Left hindlimb (tissue), 1 donor: ENCODE measurements at regions not wholly inside any gene's neighbourhood (a gene's known extent, or its start where the extent isn't known, plus 50 kb on each side); places are given as distances from the start of the nearest gene placed in this dataset.

ENCODE experiments used
- DNase-seq: peaks from one replicate; pipeline ENCODE4 v3.0.0-alpha.2; 2018

DNA sequence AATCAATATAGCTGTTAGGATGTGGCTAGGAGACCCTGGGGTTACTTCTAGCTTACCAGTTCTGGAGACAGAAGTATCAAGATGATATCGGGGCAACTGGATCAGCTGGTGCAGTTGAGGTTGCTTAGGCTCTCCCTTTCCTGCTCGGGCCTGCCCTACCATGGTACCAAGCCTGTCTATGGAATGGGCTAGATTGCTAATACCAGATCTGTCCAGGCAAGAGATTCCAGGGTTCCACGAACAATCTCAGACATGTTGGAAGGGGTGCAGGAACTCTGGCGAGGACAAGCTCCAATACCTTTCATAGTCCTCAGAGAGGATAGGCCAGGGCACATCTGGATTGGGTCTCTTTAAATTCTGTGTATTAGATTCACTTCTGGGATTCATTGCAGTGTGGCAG, 53.8 kb downstream of the ADM start:
- DNase-seq, result no peak

DNA sequence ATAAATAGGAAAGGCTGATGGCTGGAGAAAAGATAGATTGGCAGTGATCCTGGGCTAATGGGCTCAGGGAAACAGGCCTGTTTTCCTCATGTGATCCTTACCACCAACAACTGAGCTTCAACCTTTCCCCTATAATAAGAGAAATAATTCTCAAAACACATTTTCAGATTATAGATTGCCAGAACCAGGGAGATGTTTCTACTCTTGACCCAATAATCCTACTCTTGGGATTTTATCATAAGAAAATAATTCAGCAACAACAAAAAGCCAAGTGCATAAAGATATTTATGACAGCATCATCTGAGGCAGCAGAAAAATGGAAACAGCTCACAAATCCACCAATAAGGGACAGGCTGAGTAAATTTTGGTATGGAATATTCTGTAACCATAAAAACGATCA, 54.3 kb downstream of the ADM start:
- no peak for DNase-seq

DNA sequence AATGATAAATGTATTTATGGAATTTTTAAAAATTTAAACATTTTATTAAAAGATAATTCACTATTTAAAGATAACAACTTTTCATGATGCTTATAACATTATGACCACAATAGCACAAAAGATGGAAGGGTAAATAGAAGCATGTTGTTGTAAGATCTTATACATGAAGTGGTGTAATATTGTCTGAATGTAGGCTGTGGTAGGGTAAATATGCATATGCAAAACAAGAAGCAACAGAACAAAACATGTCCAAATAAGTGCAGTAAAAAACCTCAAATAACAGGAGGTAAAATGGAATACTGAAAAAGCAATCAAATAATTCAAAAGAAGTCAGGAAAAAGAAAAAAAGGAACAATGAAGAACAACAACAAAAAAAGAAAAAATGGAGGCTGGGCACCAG, 56.0 kb downstream of the ADM start:
- no peak for DNase-seq

DNA sequence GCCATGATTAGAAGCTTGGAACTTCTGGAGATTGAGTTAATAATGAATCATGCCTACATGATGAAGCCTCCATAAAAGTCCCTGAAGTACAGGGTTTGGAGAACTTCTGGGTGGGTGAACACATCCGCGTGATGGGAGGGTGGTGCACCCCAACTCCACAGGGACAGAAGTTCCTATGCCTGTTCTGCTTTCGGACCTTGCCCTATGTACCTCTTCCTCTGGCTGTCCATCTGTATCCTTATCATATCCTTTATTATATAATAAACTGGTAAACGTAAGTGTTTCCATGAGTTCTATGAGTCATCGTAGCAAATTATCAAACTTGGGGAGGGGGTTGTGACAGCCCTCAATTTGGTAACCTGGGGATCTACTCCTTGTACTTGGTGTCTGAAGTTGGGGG, 60.2 kb downstream of the ADM start:
- DNase-seq, result no peak

DNA sequence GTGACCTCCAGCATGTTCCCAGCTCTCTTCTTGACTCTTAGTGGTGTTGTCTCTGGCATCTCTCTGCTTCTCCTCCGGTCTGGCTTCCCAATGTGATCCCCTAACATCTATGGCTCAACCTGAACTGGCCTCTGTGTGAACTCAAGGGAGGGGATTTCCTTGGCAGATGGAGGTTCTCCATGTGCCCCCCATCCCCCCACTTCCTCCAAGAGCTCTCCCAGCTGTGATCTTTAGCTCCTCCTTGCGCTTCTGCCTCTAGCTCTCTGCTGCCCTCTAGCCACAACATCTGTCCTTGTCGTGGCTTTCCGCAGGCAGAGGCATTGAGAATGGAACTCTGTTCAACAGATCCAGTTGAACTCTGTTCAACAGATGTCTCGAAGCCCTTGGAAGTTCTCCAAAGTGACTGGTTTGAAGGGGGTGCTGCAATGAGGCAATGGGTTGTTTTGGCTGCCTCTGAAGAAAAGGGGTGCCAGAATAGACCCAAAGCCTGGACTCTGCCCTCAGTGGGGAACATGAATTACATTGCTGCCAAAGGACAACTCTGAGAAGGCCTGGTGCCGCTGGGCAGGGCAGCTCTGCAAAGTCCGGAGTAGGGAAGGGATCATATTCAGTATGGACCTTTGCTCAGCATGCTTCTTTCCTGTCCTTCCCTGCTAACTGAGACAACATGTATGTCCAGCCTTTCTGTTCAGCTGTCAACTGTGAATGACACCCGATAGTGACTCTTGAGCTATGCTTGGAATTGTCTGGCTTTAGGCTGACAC, 61.9 kb downstream of the ADM start:
- DNase-seq, result peak; percentile 78

DNA sequence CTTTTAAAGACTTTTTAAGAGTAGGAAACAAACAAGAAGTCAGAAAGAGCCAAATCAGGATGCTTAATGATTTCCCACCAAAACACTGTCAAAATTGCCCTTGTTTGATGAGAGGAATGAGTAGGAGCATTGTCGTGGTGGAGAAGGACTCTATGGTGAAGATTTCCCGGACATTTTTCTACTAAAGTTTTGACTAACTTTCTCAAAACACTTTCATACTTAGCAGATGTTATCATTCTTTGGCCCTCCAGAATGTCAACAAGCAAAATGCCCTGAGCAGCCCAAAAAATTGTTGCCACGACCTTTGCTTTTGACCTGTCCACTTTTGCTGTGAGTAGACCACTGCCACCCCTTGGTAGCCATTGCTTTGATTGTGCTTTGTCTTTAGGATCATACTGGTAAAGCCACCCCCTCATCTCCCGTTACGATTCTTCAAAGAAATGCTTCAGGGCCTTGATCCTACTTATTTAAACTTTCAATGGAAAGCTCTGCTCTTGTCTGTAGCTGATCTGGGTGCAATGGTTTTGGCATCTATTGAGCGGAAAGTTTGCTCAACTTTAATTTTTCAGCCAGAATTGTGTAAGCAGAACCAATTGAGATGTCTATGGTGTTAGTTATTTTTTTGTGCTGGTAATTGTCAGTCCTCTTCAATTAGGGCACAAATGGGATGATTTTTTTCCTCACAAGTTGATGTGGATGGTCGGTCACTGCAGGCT, 67.2 kb downstream of the ADM start:
- DNase-seq, result no peak

DNA sequence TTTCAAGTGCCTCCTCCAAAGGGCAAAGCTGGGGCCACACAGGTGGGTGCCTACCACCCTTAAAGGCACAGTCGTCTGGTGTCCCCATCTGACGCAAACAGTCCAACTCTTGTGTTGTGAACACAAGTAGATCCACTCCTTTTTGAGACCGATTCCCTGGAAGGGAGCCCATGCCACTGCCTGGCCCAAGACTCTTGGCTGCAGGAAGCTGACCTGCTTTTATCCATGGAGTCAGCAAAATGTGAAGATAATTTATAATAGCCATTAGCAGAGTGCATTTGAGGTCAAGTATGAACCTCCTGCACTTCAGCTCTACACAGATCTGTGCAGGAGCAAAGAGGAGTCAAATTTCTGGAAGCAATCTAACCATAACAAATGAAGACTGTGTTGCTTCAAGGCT, 68.5 kb downstream of the ADM start:
- DNase-seq, result no peak

DNA sequence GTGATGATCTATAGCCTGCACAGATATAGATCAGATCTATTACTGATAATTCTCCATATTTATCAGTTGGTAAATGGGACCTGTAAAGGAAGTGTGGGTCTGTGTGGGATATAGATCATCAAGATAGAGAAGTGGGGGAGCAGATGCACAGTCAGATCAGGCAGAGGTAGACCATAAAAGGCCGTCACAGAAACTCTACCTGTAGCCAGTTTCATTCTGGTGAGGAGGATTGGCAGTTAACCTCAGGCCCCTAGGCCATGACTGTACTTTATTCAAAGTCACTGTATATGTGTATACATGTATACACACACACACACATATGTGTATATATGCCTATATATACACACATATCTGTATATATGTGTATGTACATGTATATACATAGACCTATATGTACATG, 69.1 kb downstream of the ADM start:
- DNase-seq, result no peak

DNA sequence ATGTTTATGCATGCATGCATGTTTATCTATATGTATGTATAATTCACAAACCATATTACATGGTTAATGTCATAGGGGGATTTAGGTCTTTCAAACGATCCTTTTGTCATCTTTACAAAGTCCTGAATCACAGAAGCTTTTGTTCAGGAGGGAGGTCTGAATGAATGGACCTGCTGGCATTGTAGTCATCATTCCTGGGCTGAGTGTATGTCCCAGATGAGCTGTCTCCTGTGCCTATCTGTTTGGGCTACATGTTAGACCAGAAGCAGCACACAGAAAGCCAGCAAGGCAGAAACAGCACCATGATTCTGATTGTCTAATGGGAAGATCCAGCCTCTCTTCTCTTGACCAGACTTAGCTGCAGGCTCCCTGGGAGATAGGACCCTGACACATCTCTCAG, 69.5 kb downstream of the ADM start:
- no peak for DNase-seq

DNA sequence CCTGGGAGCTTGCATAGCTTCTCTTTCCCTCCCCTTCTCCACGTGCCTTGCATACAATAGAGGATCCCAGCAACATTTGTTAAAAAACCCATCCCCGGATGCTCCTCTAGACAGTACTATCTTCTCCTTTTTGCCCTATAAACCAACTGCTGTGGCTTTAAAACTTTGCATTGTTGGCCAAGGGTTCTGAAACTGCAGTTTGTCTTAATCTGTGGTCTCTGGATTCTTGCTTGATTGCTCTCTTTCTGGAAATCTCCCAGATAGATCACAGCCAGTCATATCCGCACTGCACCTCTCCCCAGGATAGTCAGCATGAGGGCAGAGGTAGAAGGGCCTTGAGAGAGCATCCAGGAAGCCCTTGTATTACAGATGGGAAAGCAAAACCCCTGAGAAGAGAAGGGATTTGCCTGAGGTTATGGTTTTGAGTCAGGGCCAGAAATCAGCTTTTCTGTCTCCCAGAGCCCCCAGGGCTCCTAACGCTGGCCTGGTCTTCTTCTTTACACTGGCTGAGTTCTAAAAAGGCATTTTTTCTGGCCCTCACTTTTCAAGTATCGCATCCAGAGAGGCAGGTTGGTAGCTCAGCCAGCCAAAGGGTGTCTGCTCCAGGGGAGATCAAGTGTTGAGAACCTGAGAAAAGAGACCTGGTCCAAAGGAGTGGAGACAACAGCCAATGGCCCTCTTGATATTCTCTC, 70.6 kb downstream of the ADM start:
- peak; percentile 67 for DNase-seq

DNA sequence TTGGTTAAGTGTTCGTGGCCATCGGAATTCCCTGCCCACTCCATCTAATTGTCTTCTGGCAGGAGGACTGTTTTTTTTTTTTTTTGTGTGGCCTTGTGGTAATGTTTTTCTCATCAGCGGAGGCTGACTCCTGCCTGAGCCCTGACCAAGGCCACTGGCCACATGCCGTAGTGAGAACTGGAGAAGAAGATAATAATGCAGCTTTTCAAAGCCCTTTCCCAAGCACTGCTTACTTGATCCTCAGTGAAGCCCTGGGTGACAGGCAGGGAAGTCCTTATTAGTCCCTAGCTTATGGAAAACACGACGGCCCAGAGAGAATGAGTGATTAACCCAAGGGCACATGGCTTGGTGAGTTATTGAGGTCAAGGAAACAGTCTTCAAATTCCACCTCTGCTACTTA, 71.2 kb downstream of the ADM start:
- no peak for DNase-seq

DNA sequence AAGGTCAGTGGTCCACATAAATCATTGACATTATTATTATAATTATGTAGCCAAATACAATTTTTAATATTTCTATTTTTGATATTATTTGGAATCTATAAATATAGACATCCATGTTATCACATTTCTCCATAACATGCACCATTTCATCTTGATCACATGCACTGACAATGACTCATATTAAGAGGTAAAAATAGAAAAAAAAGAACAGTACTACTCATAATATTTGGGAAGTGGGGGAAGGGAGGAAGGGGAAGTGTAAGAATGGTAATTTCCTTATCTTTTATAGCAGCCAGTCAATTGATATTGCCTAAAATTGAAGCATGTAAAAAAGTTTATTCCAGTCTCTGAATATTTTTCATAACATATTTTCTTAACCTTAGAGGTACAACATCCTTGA, 72.3 kb downstream of the ADM start:
- DNase-seq, result no peak

DNA sequence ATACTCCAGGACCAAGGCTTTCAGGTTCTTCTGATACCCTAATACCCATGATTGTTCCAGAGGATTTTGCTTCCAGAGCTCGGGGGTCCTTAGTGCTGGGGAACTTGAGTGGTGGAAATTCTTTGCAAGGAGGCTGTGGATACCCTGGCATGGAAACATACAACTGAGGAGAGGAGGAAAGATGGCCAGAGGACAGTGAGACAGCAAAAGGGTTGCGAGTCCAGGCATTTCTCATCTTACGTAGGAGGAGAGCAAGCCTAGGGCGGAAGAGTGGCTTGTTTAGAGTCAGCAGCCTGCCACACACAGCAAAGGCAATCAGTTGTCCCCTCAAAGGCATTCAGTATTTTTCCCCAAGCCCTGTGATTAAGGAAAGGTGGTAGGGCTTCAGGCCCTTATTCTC, 73.5 kb downstream of the ADM start:
- no peak for DNase-seq

DNA sequence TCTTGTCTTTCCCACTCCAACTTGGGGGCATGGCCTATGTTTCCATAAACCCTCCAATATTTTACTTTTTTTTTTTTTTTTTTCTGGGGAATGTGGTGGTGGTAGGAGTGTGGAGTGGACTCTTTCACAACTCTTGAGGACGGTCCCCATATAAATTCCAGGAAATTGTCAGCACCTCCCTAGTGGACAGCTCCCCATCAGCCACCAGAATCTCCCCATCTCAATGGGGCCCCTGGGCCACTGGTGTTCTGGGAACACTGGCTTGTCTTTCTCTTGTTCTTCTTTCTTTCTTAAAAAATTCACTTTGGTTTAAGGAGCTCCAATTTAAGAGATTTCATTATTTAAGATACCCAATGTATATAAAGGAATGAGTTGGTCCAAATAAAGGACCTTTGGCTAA, 74.1 kb downstream of the ADM start:
- no peak for DNase-seq

DNA sequence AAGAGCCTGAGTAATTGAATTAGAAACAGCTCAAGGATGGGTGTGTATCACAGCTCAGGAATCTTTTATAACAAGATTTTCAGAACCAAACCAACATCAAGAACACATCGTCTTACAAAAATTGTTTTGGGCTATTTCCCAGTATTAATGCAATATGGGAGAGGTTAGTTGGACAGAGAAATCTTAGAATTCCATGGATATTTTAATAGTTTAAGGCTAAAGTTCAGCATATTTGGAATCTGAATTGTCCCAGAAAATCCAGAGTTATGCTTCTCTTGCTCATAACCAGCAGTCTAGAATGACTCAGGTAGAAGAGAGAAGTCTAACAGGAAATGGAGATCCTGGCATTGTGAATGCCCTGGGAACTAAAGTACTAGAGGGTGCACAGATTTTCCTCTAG, 74.6 kb downstream of the ADM start:
- DNase-seq, result no peak

DNA sequence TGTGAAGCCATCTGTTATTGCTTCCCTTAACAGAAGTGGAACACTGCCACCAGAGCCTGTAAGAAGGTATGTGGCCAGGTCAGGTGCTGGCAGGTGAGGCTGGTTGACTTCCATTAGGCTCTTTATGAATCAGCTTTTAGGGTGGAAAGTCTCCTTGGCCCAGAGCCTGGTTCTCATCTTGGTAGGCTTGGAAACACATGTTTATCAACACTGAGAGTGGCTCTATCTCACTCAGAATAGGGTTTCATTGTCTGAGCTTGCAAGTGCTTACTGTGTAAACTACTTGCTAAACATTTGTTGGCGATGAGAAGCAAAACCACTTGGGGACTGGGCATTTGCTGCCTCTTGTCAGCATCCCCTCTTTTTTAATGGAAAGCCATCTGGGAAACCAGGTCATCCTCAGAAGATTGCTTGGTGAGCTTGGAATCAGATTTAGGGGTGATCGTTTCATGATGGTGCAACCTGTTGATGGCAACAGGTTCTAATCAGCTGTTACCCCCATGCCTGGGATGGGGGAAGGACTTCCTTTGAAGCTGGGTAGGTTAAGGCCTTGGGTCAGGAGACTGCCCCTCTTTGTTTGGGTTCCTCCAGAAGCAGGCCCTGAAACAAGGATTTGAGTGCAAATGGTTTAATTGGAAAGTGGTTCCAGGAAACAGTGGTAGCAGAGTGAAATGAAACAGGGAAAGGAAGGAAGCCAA, 75.0 kb upstream of the AMPD3 start:
- DNase-seq, result no peak

DNA sequence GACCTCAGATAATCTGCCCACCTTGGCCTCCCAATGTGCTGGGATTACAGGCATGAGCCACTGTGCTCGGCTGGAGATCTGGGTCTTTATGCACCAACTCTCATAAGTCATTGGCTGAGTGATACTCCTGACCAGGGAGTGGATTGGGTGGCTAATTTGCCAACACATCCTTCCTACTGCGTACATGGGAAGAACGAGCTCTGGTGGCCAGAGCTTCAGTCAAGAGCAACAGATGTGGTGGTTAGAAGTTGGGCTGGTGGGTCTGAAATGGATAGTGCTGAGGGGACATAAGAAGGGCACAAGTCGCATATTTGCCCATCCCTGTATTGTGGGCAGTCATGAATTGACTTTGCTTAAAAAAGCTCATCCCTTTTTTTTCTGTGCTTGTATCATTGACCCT, 74.1 kb upstream of the AMPD3 start:
- no peak for DNase-seq

DNA sequence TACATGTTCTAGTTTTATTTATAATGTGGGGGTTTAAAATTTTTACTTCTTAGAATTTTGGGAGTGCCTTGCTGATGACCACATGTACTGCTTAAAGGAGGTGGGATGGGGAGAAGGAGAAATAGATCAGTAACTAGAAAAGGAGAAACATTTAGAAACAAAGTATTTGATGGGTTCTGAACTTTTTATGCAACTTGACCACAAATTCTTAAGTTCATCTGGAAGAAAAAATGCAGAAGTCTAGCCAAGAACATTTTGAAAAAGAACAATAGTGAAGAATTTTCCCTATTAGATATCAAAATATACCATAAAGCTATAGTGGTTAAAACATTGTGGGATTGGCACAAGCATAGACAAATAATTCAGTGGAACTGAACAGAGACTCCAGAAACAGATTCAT, 73.3 kb upstream of the AMPD3 start:
- DNase-seq, result no peak

DNA sequence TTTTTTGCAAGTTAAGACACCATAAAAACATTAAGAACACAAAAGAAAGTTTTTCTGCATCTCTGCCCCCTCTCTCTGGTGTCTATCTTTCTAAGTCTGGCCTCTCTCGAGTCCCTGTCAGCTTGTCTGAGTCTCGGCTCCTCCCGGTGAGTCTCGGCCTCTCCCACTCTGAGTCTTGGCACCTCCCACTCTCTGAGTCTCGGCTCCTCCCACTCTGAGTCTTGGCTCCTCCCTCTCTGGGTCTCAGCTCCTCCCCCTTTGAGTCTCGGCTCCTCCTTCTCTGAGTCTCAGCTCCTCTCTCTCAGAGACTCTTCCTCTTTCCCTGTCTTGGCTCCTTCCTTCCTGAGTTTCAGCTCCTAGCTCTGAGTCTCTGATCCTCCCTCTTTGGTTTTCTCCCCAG, 72.5 kb upstream of the AMPD3 start:
- DNase-seq, result no peak

DNA sequence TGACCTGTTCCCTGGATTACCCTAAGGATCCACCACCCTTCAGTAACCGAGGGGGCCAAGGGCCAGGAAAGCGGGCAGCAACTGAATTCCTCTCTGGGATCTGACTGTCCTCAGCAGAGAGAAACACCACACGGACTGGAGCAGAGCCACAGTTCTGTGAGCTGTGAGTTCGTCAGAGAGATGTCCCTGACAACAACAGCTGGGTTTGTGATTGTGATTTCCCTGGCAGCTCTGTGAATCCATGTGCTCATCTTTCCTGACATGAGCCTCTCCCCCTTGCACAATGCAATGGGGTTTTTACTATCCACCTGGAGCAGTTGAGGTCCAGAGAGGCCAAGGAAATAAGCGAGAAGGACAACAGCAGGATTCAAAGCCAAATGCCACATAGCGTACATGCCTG, 69.4 kb upstream of the AMPD3 start:
- no peak for DNase-seq

DNA sequence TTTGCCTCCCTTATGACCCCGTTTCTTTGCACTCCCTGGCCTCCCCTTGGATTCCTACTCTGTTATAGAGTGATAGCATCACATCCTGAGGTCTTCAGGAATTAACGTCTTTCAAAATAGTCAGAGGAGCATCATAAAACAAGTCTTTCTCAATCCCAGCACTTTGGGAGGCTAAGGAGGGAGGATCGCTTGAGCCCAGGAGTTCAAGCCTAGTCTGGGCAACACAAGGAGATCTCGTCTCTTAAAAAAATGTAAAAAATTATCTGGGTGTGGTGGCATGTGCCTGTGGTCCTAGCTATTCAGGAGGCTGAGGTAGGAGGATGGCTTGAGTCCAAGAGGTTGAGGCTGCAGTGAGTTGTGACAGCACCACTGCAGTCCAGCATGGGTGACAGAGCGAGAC, 68.7 kb upstream of the AMPD3 start:
- DNase-seq, result no peak

DNA sequence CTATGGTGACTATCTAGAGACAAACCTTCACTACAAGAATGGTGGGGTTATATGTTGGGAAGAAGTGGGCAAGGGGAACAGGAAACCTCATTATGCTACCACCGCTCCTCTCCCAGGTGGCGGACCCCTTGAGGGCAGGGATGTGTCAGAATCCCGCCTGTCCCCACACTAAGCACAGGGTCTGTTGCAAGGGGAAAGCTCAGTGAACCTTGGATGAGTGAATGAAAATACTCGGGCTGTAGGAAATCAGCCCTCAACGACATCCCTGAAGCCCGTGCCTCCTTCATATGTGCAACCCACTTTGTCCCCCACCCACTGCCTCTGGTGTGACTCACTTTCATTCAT, 68.2 kb upstream of the AMPD3 start:
- no peak for DNase-seq

DNA sequence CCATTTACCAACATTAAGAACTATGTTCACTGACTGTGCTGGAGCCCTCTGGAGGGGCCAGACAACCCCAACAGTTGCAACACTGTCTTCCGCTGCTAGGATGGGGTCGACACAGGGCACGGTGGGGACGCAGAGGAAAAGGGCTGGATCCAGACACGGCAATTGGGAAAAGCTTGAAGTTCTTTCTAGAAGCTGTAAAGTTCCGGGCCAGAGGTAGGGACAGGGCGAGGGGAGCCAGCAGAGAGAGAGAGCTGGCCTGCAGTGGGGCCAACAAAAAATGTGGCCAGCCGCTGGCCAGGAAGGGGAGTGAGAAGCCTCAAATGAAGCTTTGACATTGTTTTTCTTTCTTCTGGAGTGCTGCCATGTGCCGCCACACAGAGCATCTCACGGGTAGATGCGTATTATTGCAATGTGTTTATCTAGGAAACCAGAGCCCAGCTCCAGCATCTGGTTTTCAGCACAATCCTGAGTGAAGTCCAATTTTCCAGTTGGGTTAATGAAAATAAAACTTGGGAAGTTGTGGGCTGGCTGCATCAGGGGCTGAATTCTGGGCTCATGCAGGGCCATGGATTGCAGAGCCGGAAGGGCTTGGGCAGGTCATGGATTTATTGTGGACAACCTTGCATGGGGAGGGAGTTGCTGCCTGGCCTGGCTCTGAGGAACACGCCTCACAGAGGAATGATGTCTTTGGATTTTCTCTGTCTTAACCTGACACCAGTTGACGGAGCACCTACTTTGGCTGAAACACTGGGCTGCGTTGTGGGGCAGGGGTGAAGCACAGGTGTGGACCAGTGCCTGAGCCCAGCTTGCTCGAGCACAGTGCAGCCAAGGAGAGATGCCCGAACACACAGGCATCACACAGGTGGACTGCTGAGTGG, 67.6 kb upstream of the AMPD3 start:
- DNase-seq, result peak; percentile 86
